A673 (cell line): ENCODE measurements at regions not wholly inside any gene's neighbourhood (a gene's known extent, or its start where the extent isn't known, plus 50 kb on each side); places are given as distances from the start of the nearest gene placed in this dataset.

Source experiments
- CTCF ChIP-seq: fragments of 300-800, 200-600 bp; sonication (generic); conservative IDR thresholded peaks from 2 replicates; pipeline ENCODE4 v1.5.1; 2017; ENCODE audit warnings: low read depth, mild to moderate bottlenecking, antibody characterized with exemption, low read length, moderate library complexity, mixed read lengths
- EZH2 ChIP-seq: fragments of 200-600 bp; sonication (generic); IDR thresholded peaks from 2 replicates; pipeline ENCODE4 v1.6.1; 2017; ENCODE audit warnings: borderline replicate concordance, low read depth, mild to moderate bottlenecking, mixed read lengths, antibody characterized with exemption, low read length; ENCODE audit not compliant: poor library complexity, severe bottlenecking

- TF ChIP-seq CTCF (no peak), EZH2 (no peak)
These were observed 83.9 kb upstream of the SIPA1L2 start for GRCh38 chr1:232713785-232714184.
